GM23248 (cell line): ENCODE measurements at regions not wholly inside any gene's neighbourhood (a gene's known extent, or its start where the extent isn't known, plus 50 kb on each side); places are given as distances from the start of the nearest gene placed in this dataset.

Source experiments
- DNase-seq: peaks from one replicate; pipeline ENCODE4 v3.0.0-alpha.2; 2015
- H2AFZ ChIP-seq: fragments of 200-600 bp; sonication (generic); 2 replicates; pipeline ENCODE4 v1.6.1; 2016; ENCODE audit warnings: antibody characterized with exemption
- H3F3A ChIP-seq: fragments of 200-600 bp; sonication (generic); 2 replicates; pipeline ENCODE4 v1.6.1; 2016; ENCODE audit warnings: mild to moderate bottlenecking, antibody characterized with exemption, mixed run types; ENCODE audit not compliant: insufficient read depth
- H3K27ac ChIP-seq: fragments of 200-600 bp; sonication (generic); 2 replicates; pipeline ENCODE4 v1.5.1; 2016; ENCODE audit warnings: mild to moderate bottlenecking
- H3K27me3 ChIP-seq: fragments of 200-600 bp; sonication (generic); replicated peaks from 2 replicates; pipeline ENCODE4 v1.6.1; 2016; ENCODE audit warnings: mild to moderate bottlenecking; ENCODE audit not compliant: insufficient read depth
- H3K36me3 ChIP-seq: fragments of 200-600 bp; sonication (generic); 2 replicates; pipeline ENCODE4 v1.6.1; 2016; ENCODE audit warnings: low read depth, mild to moderate bottlenecking
- H3K4me1 ChIP-seq: fragments of 200-600 bp; sonication (generic); 2 replicates; pipeline ENCODE4 v1.6.1; 2016; ENCODE audit warnings: mild to moderate bottlenecking; ENCODE audit not compliant: insufficient read depth
- H3K4me2 ChIP-seq: fragments of 200-600 bp; sonication (generic); one replicate; pipeline ENCODE4 v1.6.1; 2016; ENCODE audit warnings: mild to moderate bottlenecking; ENCODE audit not compliant: unreplicated experiment
- H3K4me3 ChIP-seq: fragments of 200-600 bp; sonication (generic); 2 replicates; pipeline ENCODE4 v1.5.1; 2016; ENCODE audit warnings: mild to moderate bottlenecking
- H3K79me2 ChIP-seq: fragments of 200-600 bp; sonication (generic); 2 replicates; pipeline ENCODE4 v1.6.1; 2016; ENCODE audit warnings: mild to moderate bottlenecking; ENCODE audit not compliant: insufficient read depth
- H3K9ac ChIP-seq: fragments of 200-600 bp; sonication (generic); 2 replicates; pipeline ENCODE4 v1.6.1; 2016; ENCODE audit warnings: mild to moderate bottlenecking
- H3K9me2 ChIP-seq: fragments of 200-600 bp; sonication (generic); 2 replicates; pipeline ENCODE4 v1.6.1; 2016; ENCODE audit warnings: mixed run types, mild to moderate bottlenecking, moderate library complexity; ENCODE audit not compliant: insufficient read depth
- H3K9me3 ChIP-seq: fragments of 200-600 bp; sonication (generic); one replicate; pipeline ENCODE4 v1.6.1; 2017; ENCODE audit warnings: low read depth
- H4K20me1 ChIP-seq: fragments of 200-600 bp; sonication (generic); 2 replicates; pipeline ENCODE4 v1.6.0; 2016; ENCODE audit not compliant: insufficient read depth
- EZH2 ChIP-seq: fragments of 200-600 bp; sonication (generic); IDR thresholded peaks from 2 replicates; pipeline ENCODE4 v1.6.1; 2018; ENCODE audit warnings: antibody characterized with exemption, mild to moderate bottlenecking; ENCODE audit not compliant: insufficient read depth, poor library complexity, severe bottlenecking
- EZH2phosphoT487 ChIP-seq: fragments of 200-600 bp; sonication (generic); IDR thresholded peaks from 2 replicates; pipeline ENCODE4 v1.6.1; 2018; ENCODE audit warnings: antibody characterized with exemption, moderate library complexity, mild to moderate bottlenecking, low read depth; ENCODE audit not compliant: insufficient read depth
- WGBS, 2 experiments: methylation state at CpG; one replicate each; pipeline ENCODE4 v1.1.6; 2015 to 2017; ENCODE audit warnings: low lambda C conversion rate in 2 of 2, low coverage in 1 of 2; ENCODE audit errors: missing lambda C conversion rate in 2 of 2; 5-methylcytosine and 5-hydroxymethylcytosine counted together
- in situ Hi-C: fragments of 300-500 bp; cut with MboI; formaldehyde crosslinking; loops from 2 replicates; pipeline ENCODE4 v1.15.0; 2020

GRCh38 chr6:106764353-106764980, 135.1 kb downstream of the QRSL1 start:
- TF ChIP-seq EZH2 (no peak), EZH2phosphoT487 (no peak)
- Histone ChIP-seq H2AFZ (no peak overlapping the region), H3K9me3 (no peaks in the 10 kb centered on the region), H3K4me1 (no peaks in the 10 kb centered on the region), H3K4me3 (no peak overlapping the region), H3K79me2 (no peaks in the 10 kb centered on the region), H3K27me3 (no peaks in the 10 kb centered on the region), H3F3A (no peaks in the 10 kb centered on the region), H3K27ac (no peak overlapping the region), H3K9ac (no peak overlapping the region), H3K9me2 (no peaks in the 10 kb centered on the region), H4K20me1 (no peaks in the 10 kb centered on the region), H3K4me2 (no peak overlapping the region), H3K36me3 (no peaks in the 10 kb centered on the region)
- DNase-seq: no peak
- in situ Hi-C loops: no loop called here
- WGBS, 2 experiments: 25 to 37% methylated on average over 2 of the region's 2 CpGs

DNA sequence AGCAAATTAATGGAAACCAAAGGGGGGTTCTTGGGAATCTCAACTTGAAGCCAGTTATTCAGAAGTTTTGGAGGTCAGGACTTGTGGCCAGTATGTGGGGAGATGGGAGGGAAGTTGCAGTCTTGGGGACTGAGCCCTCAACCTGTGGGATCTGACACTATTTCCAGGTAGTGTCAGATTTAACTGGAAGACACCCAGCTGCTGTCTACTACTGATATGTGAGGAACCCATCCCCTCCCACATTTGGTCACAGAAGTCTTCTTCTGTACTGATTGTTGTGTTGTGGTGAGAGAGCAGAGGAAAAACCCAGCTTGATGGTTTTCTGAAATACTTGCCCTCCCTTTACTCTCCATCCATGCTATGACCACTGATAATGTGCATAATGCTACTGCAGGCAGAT, 134.0 kb downstream of the QRSL1 start:
- Histone ChIP-seq H3K36me3 (no peaks in the 10 kb centered on the region), H3K79me2 (no peaks in the 10 kb centered on the region), H3K9me3 (no peaks in the 10 kb centered on the region), H3K4me2 (no peak overlapping the region), H3K4me1 (no peaks in the 10 kb centered on the region), H3K9me2 (no peaks in the 10 kb centered on the region), H2AFZ (no peak overlapping the region), H3K9ac (no peak overlapping the region), H3K4me3 (no peak overlapping the region), H3F3A (no peaks in the 10 kb centered on the region), H3K27me3 (no peaks in the 10 kb centered on the region), H4K20me1 (no peaks in the 10 kb centered on the region), H3K27ac (no peak overlapping the region)
- no peak for DNase-seq
- no peak for TF ChIP-seq EZH2
- no peak for TF ChIP-seq EZH2phosphoT487
- in situ Hi-C loops: no loop called here

DNA sequence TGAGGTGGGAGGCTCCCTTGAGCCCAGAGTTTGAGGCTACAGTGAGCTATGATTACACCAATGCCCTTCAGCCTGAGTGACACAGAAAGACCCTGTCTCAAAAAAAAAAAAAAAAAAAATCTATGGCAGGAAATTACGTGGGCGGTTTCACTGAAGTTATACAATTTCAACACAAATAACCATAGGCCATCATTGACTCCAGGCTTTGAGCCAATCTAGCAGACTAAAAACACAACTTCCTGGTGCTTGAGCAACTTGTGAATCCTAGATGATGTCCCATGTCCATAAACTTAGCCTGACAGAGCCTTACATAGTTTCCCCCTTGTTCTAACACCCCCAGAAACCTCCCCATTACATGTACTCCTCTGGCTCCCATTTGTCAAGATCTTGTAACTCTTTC, 131.8 kb downstream of the QRSL1 start:
- Histone ChIP-seq H4K20me1 (no peaks in the 10 kb centered on the region), H3K27ac (no peak overlapping the region), H3K9ac (no peak overlapping the region), H3K4me1 (no peaks in the 10 kb centered on the region), H3K4me3 (no peak overlapping the region), H2AFZ (no peak overlapping the region), H3K4me2 (no peak overlapping the region), H3K9me2 (no peaks in the 10 kb centered on the region), H3K79me2 (no peaks in the 10 kb centered on the region), H3K9me3 (no peaks in the 10 kb centered on the region), H3K27me3 (no peaks in the 10 kb centered on the region; the same call in 1 of the 2 replicates), H3K36me3 (no peaks in the 10 kb centered on the region), H3F3A (no peaks in the 10 kb centered on the region)
- in situ Hi-C loops: no loop called here
- DNase-seq: no peak
- 60 to 67% methylated on average over 2 of the region's 2 CpGs for WGBS, 2 experiments
- no peak for TF ChIP-seq EZH2phosphoT487
- TF ChIP-seq EZH2: no peak

- Histone ChIP-seq H3K27me3 (no peaks in the 10 kb centered on the region; the same call in 1 of the 2 replicates), H3K4me3 (no peak overlapping the region), H3K9me2 (no peaks in the 10 kb centered on the region), H3K79me2 (no peaks in the 10 kb centered on the region), H4K20me1 (no peaks in the 10 kb centered on the region), H3K9ac (no peak overlapping the region), H3K36me3 (no peaks in the 10 kb centered on the region), H3K4me2 (no peak overlapping the region), H3K4me1 (no peaks in the 10 kb centered on the region), H3K27ac (no peak overlapping the region), H2AFZ (no peak overlapping the region), H3F3A (no peaks in the 10 kb centered on the region), H3K9me3 (no peaks in the 10 kb centered on the region)
- in situ Hi-C loops: no loop called here
- TF ChIP-seq EZH2 (no peak), EZH2phosphoT487 (no peak)
- DNase-seq: no peak
- WGBS, 2 experiments: 28 to 42% methylated on average over 2 of the region's 2 CpGs
Observed at GRCh38 chr6:106759112-106759511, 129.7 kb downstream of the QRSL1 start.
